CD4-positive, alpha-beta T cell (primary cell): ENCODE measurements at regions not wholly inside any gene's neighbourhood (a gene's known extent, or its start where the extent isn't known, plus 50 kb on each side); places are given as distances from the start of the nearest gene placed in this dataset.

Experiments
- ATAC-seq: fragments of 200-7000 bp; cut with Tn5 transposase; one replicate; pipeline ENCODE4 v1.10.0; 2022; ENCODE audit warnings: mild to moderate bottlenecking; ENCODE audit not compliant: poor library complexity
- CTCF ChIA-PET: fragments of 350-600 bp; sonication (Branson Sonifier 250); formaldehyde crosslinking; loops from one replicate; lab custom pipeline; 2021; ENCODE audit warnings: antibody characterized with exemption, inconsistent platforms; lab: Charles Lee
- POLR2A ChIA-PET: fragments of 350-600 bp; sonication (Branson Sonifier 250); formaldehyde crosslinking; loops from one replicate; lab custom pipeline; 2021; ENCODE audit warnings: antibody characterized with exemption, inconsistent platforms; lab: Charles Lee
- DNase-seq, 14 experiments: peaks; one replicate each; pipeline ENCODE4 v3.0.0-alpha.2; 2013 to 2020; ENCODE audit warnings: mixed read lengths in 2 of 14
- H3K27ac ChIP-seq, 2 donors: one replicate each; pipeline versions ENCODE4 v1.5.1 to v1.7.0; 2013; ENCODE audit warnings: low read length in 2 of 2, low read depth in 1 of 2, mild to moderate bottlenecking in 1 of 2
- H3K27me3 ChIP-seq, 2 experiments: 1 replicate in 1 of 2; 2 replicates in 1 of 2; pipeline versions ENCODE4 v1.6.1 to v1.7.0; 2013; ENCODE audit warnings: low read length in 2 of 2, control low read depth in 1 of 2, mild to moderate bottlenecking in 1 of 2, moderate library complexity in 1 of 2; ENCODE audit not compliant: insufficient read depth in 2 of 2, control insufficient read depth in 1 of 2
- H3K36me3 ChIP-seq: one replicate; pipeline ENCODE4 v1.6.1; 2013; ENCODE audit warnings: low read length, control low read depth; ENCODE audit not compliant: insufficient read depth
- H3K4me1 ChIP-seq: one replicate; pipeline ENCODE4 v1.6.1; 2013; ENCODE audit warnings: low read length, control low read depth; ENCODE audit not compliant: insufficient read depth
- H3K4me3 ChIP-seq: one replicate; pipeline ENCODE4 v1.5.1; 2013; ENCODE audit warnings: mild to moderate bottlenecking, low read length, moderate library complexity
- H3K9me3 ChIP-seq, 2 experiments: 1 replicate in 1 of 2; 2 replicates in 1 of 2; pipeline versions ENCODE4 v1.6.1 to v1.7.0; 2013; ENCODE audit warnings: low read length in 2 of 2, mild to moderate bottlenecking in 2 of 2, control low read depth in 1 of 2, moderate library complexity in 1 of 2; ENCODE audit not compliant: control insufficient read depth in 1 of 2, insufficient read depth in 1 of 2
- H3K27ac Mint-ChIP-seq: one replicate; pipeline ENCODE4 v1.8.0; 2020; ENCODE audit warnings: mixed read lengths
- H3K27me3 Mint-ChIP-seq: one replicate; pipeline ENCODE4 v1.8.0; 2021; ENCODE audit warnings: mixed read lengths
- H3K36me3 Mint-ChIP-seq: one replicate; pipeline ENCODE4 v1.8.0; 2021; ENCODE audit warnings: low read depth, mixed read lengths
- H3K4me1 Mint-ChIP-seq: one replicate; pipeline ENCODE4 v1.8.0; 2021; ENCODE audit warnings: low read depth, mixed read lengths
- H3K4me3 Mint-ChIP-seq: one replicate; pipeline ENCODE4 v1.8.0; 2020; ENCODE audit warnings: mild to moderate bottlenecking, mixed read lengths
- H3K9me3 Mint-ChIP-seq: one replicate; pipeline ENCODE4 v1.8.0; 2020; ENCODE audit warnings: mixed read lengths
- CTCF ChIP-seq: fragments of 200-600 bp; IDR thresholded peaks from one replicate; pipeline ENCODE4 v1.8.0; 2022; ENCODE audit warnings: antibody characterized with exemption, mild to moderate bottlenecking
- intact Hi-C, 2 experiments: fragments of 100-400 bp; cut with DNase I in 1 of 2; cut with micrococcal nuclease in 1 of 2; formaldehyde crosslinking; loops; one replicate each; pipeline versions ENCODE4 v1.15.1 to v1.9.0; 2023 to 2025; cut with DNase I, micrococcal nuclease

- Mint-ChIP-seq H3K4me1 (no peaks in the 10 kb centered on the region), H3K4me3 (no peak overlapping the region), H3K27ac (no peak overlapping the region), H3K27me3 (no peaks in the 10 kb centered on the region), H3K9me3 (no peaks in the 10 kb centered on the region), H3K36me3 (no peaks in the 10 kb centered on the region)
- no peaks in the 10 kb centered on the region for H3K36me3 ChIP-seq
- no peaks in the 10 kb centered on the region for H3K27me3 ChIP-seq
- TF ChIP-seq CTCF, result no peak
- H3K4me3 ChIP-seq, result no peak overlapping the region
- no peak overlapping the region for H3K27ac ChIP-seq
- DNase-seq, result no peak
- intact Hi-C loops, result no loop called here
- POLR2A ChIA-PET, result interaction anchor here (1.0 kb wide), 1 partner anchor 22 kb away, joined by 3 read pairs; no protein-coding TSS in a partner anchor
- H3K9me3 ChIP-seq, result no peaks in the 10 kb centered on the region
- ATAC-seq, result no peak
- H3K4me1 ChIP-seq, result no peaks in the 10 kb centered on the region
- CTCF ChIA-PET, result no interaction called here
Observed at GRCh38 chr2:180196419-180196977, 189.4 kb upstream of the CWC22 start.

- no peaks in the 10 kb centered on the region for H3K27me3 Mint-ChIP-seq
- no peak overlapping the region for H3K27ac Mint-ChIP-seq
- H3K4me1 Mint-ChIP-seq, result no peaks in the 10 kb centered on the region
- ChIA-PET POLR2A (no interaction called here), CTCF (no interaction called here)
- Histone ChIP-seq H3K4me3 (no peak overlapping the region), H3K27me3 (no peaks in the 10 kb centered on the region), H3K27ac (no peak overlapping the region), H3K4me1 (no peaks in the 10 kb centered on the region), H3K36me3 (no peaks in the 10 kb centered on the region), H3K9me3 (no peaks in the 10 kb centered on the region)
- H3K36me3 Mint-ChIP-seq, result no peaks in the 10 kb centered on the region
- ATAC-seq (no peak), DNase-seq (no peak)
- TF ChIP-seq CTCF, result no peak
- intact Hi-C loops, result no loop called here
- no peaks in the 10 kb centered on the region for H3K9me3 Mint-ChIP-seq
- H3K4me3 Mint-ChIP-seq, result no peak overlapping the region
Observed at GRCh38 chr2:180195847-180196246, 188.8 kb upstream of the CWC22 start.

GRCh38 chr2:180191432-180192124 lies 184.5 kb upstream of the CWC22 start:
- no peak for ATAC-seq
- H3K36me3 ChIP-seq, result no peaks in the 10 kb centered on the region
- H3K27ac Mint-ChIP-seq, result no peak overlapping the region
- H3K4me1 ChIP-seq, result no peaks in the 10 kb centered on the region
- H3K27ac ChIP-seq, result no peak overlapping the region
- H3K4me1 Mint-ChIP-seq, result no peaks in the 10 kb centered on the region
- no peak overlapping the region for H3K4me3 ChIP-seq
- H3K4me3 Mint-ChIP-seq, result no peak overlapping the region
- ChIA-PET CTCF (no interaction called here), POLR2A (no interaction called here)
- no peaks in the 10 kb centered on the region for H3K27me3 ChIP-seq
- no peaks in the 10 kb centered on the region for H3K9me3 ChIP-seq
- intact Hi-C loops, result no loop called here
- H3K9me3 Mint-ChIP-seq, result no peaks in the 10 kb centered on the region
- H3K36me3 Mint-ChIP-seq, result no peaks in the 10 kb centered on the region
- no peak for DNase-seq
- TF ChIP-seq CTCF, result no peak
- no peaks in the 10 kb centered on the region for H3K27me3 Mint-ChIP-seq
